Neutrophil (primary cell): ENCODE measurements at regions not wholly inside any gene's neighbourhood (a gene's known extent, or its start where the extent isn't known, plus 50 kb on each side); places are given as distances from the start of the nearest gene placed in this dataset.

Source experiments
- H3K27ac ChIP-seq: fragments of 200-600 bp; sonication (generic); 2 replicates; pipeline ENCODE4 v1.5.1; 2016; ENCODE audit warnings: mild to moderate bottlenecking, moderate library complexity
- H3K27me3 ChIP-seq: fragments of 200-600 bp; sonication (generic); 2 replicates; pipeline ENCODE4 v1.6.0; 2016; ENCODE audit warnings: mild to moderate bottlenecking
- H3K36me3 ChIP-seq: fragments of 200-600 bp; sonication (generic); 2 replicates; pipeline ENCODE4 v1.5.1; 2017
- H3K4me1 ChIP-seq, 2 experiments: fragments of 200-600 bp in 1 of 2; sonication (generic) in 1 of 2; 1 replicate in 1 of 2; 2 replicates in 1 of 2; pipeline versions ENCODE4 v1.5.1 to v1.6.1; 2013 to 2016; ENCODE audit warnings: low read depth in 1 of 2, low read length in 1 of 2, mild to moderate bottlenecking in 1 of 2, moderate library complexity in 1 of 2; ENCODE audit not compliant: control insufficient read depth in 1 of 2, insufficient read depth in 1 of 2
- H3K4me3 ChIP-seq, 2 experiments: fragments of 200-600 bp in 1 of 2; sonication (generic) in 1 of 2; 1 replicate in 1 of 2; 2 replicates in 1 of 2; pipeline ENCODE4 v1.5.1; 2013 to 2016; ENCODE audit warnings: low read depth in 1 of 2, low read length in 1 of 2, mild to moderate bottlenecking in 1 of 2, moderate library complexity in 1 of 2
- H3K9me3 ChIP-seq: fragments of 200-600 bp; sonication (generic); 2 replicates; pipeline ENCODE4 v1.5.1; 2016
- CTCF ChIP-seq: fragments of 200-600 bp; sonication (generic); IDR thresholded peaks from 2 replicates; pipeline ENCODE4 v1.5.1; 2016; ENCODE audit warnings: antibody characterized with exemption

DNA sequence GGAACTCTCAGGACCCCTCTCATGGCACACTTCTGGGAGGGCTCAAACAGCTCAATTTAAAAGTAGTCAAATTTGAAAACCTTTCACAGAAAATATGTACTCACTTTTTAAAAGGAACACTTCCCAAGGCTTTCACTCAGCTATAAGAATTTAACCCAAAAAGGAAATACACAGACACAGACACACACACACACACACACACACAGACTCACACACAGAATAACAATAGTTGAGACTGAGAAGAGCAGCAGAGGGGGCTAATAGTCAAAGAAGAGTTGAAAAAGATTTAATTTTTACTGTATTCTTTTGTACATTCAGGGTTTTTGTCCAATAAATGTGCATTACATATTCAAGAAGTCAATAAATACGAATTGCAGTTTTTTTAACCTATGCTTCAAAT, 211.4 kb downstream of the HACE1 start:
- TF ChIP-seq CTCF = no peak
- no peak overlapping the region for H3K27ac ChIP-seq
- no peaks in the 10 kb centered on the region for H3K4me1 ChIP-seq
- no peaks in the 10 kb centered on the region for H3K9me3 ChIP-seq
- H3K27me3 ChIP-seq = no peaks in the 10 kb centered on the region
- H3K4me3 ChIP-seq = no peak overlapping the region
- no peaks in the 10 kb centered on the region for H3K36me3 ChIP-seq

DNA sequence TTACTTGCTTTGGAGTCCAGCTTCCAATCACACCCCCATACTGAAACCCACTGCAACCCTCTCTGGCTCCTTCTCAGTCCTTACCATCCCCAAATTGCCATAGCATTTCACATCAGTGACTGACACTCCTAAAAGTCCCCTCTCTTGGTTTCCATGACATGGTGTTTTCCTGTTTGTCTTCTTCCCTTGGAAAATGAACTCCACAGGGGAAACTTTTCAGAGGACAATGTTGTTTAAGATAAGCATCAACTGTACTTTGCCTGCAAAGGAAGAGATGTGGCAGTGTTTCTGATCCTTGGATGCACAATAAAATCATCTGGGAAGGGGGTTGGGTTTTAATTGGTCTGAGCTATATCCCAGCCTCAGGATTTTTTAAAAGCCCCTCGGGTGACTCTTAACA, 214.9 kb downstream of the HACE1 start:
- H3K27me3 ChIP-seq = no peaks in the 10 kb centered on the region
- peaks cover 0 to 4% of the 10 kb centered on the region in 2 experiments for H3K4me1 ChIP-seq
- no peaks in the 10 kb centered on the region for H3K9me3 ChIP-seq
- TF ChIP-seq CTCF = no peak
- no peak overlapping the region for H3K4me3 ChIP-seq
- H3K27ac ChIP-seq = no peak overlapping the region
- no peaks in the 10 kb centered on the region for H3K36me3 ChIP-seq

- Histone ChIP-seq H3K4me1 (peaks cover 0 to 11% of the 10 kb centered on the region in 2 experiments), H3K36me3 (no peaks in the 10 kb centered on the region), H3K27ac (no peak overlapping the region), H3K4me3 (no peak overlapping the region), H3K9me3 (no peaks in the 10 kb centered on the region), H3K27me3 (no peaks in the 10 kb centered on the region)
- TF ChIP-seq CTCF = no peak
Observed at GRCh38 chr6:104642871-104643270, 216.8 kb downstream of the HACE1 start.

- H3K4me1 ChIP-seq = peaks cover 0 to 11% of the 10 kb centered on the region in 2 experiments
- H3K4me3 ChIP-seq = no peak overlapping the region
- TF ChIP-seq CTCF = no peak
Observed at GRCh38 chr6:104640761-104641160, 219.0 kb downstream of the HACE1 start.

DNA sequence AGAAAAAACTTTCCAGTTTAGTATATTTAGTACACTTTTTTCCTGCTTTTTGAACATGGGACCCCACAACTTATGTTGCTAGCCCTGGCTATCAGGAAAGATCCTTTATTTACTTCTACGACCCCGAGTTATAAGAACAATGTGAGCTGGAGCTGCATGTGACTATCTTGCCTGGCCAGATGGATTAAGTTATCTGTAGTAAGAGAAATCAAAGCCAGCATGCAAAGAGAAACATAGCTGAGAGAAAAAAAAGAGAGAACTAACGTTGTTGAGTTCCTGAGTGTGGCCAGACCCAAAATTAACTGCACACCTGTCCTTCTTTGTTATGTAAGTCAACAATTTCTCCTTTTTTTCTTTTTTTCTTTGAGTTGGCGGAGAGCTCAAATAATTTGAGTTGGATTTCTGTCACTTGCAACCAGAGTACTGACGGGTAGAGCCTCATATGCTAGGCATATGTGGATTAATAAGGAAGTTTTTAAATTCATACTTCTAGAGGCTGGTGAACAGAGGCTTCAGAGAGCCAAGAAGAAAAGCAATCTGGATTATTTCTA, 219.5 kb downstream of the HACE1 start:
- Histone ChIP-seq H3K36me3 (no peaks in the 10 kb centered on the region), H3K27me3 (no peaks in the 10 kb centered on the region), H3K4me1 (peaks cover 0 to 11% of the 10 kb centered on the region in 2 experiments), H3K9me3 (no peaks in the 10 kb centered on the region), H3K4me3 (no peak overlapping the region), H3K27ac (no peak overlapping the region)
- no peak for TF ChIP-seq CTCF

More at GRCh38 chr6:104640761-104641160, 219.0 kb downstream of the HACE1 start:
- Histone ChIP-seq H3K9me3 (no peaks in the 10 kb centered on the region), H3K36me3 (no peaks in the 10 kb centered on the region), H3K27ac (no peak overlapping the region), H3K27me3 (no peaks in the 10 kb centered on the region)

GRCh38 chr6:104639668-104640067, 220.1 kb downstream of the HACE1 start:
- no peak for TF ChIP-seq CTCF
- Histone ChIP-seq H3K27me3 (no peaks in the 10 kb centered on the region), H3K4me3 (no peak overlapping the region), H3K4me1 (peaks cover 0 to 11% of the 10 kb centered on the region in 2 experiments), H3K27ac (no peak overlapping the region), H3K9me3 (no peaks in the 10 kb centered on the region), H3K36me3 (no peaks in the 10 kb centered on the region)
